ENCODE measurements at regions not wholly inside any gene's neighbourhood (a gene's known extent, or its start where the extent isn't known, plus 50 kb on each side); places are given as distances from the start of the nearest gene placed in this dataset.

DNA sequence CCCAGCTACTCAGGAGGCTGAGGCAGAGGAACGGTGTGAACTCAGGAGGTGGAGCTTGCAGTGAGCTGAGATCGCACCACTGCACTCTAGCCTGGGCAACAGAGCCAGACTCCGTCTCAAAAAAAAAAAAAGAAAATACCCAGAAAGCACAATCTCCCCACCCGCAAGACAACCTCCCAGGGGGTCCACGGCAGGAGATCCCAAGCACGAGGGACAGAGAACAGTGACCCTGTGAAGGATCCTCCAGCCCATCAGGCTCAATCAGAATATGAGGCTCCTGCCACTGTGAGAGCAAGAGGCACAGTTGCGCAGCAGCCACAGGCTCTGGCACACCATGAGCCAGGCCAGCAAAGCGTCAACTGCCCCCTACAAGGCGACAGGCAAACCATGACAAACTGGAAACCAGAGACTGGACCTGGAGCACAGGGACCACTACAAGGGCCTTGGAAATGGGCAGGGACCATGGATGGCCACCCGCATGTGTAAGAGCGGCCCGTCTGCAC lies 164.8 kb upstream of the GRK3 start:
- in situ Hi-C loops (cut with HindIII; ENCODE audit: extremely low pct_ligation_motif_present, low pct_unique_long_range_greater_than_20kb) (no loop called here), intact Hi-C loops (cut with micrococcal nuclease; ENCODE audit: unreplicated experiment) (loop anchor here (5.0 kb wide), 1 partner anchor 37 kb away; no protein-coding TSS in a partner anchor)
- WGBS (ENCODE audit: low lambda C conversion rate), result 83% methylated on average over 8 of the region's 12 CpGs
- FAIRE-seq (no peak), ATAC-seq (no peak), DNase-seq (ENCODE audit: low spot score) (no peak)
- Histone ChIP-seq H4K20me1 (ENCODE audit: insufficient read depth, low read length) (peaks cover 49% of the 10 kb centered on the region), H3K9me3 (ENCODE audit: low read length) (no peaks in the 10 kb centered on the region), H3K27ac (ENCODE audit: extremely low read length, insufficient read depth, low read length) (no peak overlapping the region), H3K4me2 (ENCODE audit: low read depth, low read length) (0 out of 2 replicates have a peak overlapping the region, but pooled peaks have one; percentile 14), H3K79me2 (ENCODE audit: insufficient read depth, low read length) (peaks cover 72% of the 10 kb centered on the region), H3K27me3 (ENCODE audit: control insufficient read depth in 1 of 2, insufficient read depth in 2 of 2, low read length in 2 of 2) (no peaks in the 10 kb centered on the region), H3K4me3 (replicated peaks in 1 of 3; ENCODE audit: insufficient read depth in 1 of 3, low read depth in 2 of 3, low read length in 3 of 3) (no peak overlapping the region), H2AFZ (ENCODE audit: low read length) (no peak overlapping the region), H3K36me3 (replicated peaks in 1 of 2; ENCODE audit: control insufficient read depth in 1 of 2, insufficient read depth in 2 of 2, low read length in 2 of 2) (no peaks in the 10 kb centered on the region), H3K4me1 (ENCODE audit: insufficient read depth, low read length) (peaks cover 84% of the 10 kb centered on the region), H3K9ac (ENCODE audit: insufficient read depth, low read depth, low read length) (no peak overlapping the region)
- TF ChIP-seq, protein P1, sequence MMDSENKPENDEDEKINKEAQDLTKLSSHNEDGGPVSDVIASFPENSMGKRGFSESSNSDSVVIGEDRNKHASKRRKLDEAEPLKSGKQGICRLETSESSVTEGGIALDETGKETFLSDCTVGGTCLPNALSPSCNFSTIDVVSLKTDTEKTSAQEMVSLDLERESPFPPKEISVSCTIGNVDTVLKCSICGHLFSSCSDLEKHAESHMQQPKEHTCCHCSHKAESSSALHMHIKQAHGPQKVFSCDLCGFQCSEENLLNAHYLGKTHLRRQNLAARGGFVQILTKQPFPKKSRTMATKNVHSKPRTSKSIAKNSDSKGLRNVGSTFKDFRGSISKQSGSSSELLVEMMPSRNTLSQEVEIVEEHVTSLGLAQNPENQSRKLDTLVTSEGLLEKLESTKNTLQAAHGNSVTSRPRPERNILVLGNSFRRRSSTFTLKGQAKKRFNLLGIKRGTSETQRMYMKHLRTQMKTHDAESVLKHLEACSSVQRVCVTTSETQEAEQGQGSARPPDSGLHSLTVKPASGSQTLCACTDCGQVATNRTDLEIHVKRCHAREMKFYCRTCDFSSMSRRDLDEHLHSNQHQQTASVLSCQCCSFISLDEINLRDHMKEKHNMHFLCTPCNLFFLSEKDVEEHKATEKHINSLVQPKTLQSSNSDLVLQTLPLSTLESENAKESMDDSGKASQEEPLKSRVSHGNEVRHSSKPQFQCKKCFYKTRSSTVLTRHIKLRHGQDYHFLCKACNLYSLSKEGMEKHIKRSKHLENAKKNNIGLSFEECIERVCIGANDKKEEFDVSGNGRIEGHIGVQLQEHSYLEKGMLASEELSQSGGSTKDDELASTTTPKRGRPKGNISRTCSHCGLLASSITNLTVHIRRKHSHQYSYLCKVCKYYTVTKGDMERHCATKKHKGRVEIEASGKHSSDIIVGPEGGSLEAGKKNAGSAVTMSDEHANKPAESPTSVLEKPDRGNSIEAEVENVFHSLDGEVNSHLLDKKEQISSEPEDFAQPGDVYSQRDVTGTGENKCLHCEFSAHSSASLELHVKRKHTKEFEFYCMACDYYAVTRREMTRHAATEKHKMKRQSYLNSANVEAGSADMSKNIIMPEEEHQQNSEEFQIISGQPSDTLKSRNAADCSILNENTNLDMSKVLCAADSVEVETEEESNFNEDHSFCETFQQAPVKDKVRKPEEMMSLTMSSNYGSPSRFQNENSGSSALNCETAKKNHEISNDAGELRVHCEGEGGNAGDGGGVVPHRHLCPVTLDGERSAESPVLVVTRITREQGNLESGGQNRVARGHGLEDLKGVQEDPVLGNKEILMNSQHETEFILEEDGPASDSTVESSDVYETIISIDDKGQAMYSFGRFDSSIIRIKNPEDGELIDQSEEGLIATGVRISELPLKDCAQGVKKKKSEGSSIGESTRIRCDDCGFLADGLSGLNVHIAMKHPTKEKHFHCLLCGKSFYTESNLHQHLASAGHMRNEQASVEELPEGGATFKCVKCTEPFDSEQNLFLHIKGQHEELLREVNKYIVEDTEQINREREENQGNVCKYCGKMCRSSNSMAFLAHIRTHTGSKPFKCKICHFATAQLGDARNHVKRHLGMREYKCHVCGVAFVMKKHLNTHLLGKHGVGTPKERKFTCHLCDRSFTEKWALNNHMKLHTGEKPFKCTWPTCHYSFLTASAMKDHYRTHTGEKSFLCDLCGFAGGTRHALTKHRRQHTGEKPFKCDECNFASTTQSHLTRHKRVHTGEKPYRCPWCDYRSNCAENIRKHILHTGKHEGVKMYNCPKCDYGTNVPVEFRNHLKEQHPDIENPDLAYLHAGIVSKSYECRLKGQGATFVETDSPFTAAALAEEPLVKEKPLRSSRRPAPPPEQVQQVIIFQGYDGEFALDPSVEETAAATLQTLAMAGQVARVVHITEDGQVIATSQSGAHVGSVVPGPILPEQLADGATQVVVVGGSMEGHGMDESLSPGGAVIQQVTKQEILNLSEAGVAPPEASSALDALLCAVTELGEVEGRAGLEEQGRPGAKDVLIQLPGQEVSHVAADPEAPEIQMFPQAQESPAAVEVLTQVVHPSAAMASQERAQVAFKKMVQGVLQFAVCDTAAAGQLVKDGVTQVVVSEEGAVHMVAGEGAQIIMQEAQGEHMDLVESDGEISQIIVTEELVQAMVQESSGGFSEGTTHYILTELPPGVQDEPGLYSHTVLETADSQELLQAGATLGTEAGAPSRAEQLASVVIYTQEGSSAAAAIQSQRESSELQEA (CRISPR knock-in tag; IDR thresholded peaks at IDR 0.05; ENCODE audit: not compliant biosample characterization), result no peak
- TF ChIP-seq ZNF121 (CRISPR knock-in tag; IDR thresholded peaks at IDR 0.05), result peak; percentile 64
- TF ChIP-seq HOXA3 (CRISPR knock-in tag; IDR thresholded peaks at IDR 0.05), result peak; percentile 15; the same call in 1 of the 2 replicates
- BruUV-seq (replicated peaks), result no TSS peak
- CTCF ChIA-PET (ENCODE audit: low intra/inter-chr PET ratio, low total read pairs), result no interaction called here
- POLR2A ChIA-PET, result no interaction called here

Data from HepG2 (cell line).